Kidney (tissue), 10 donors: ENCODE measurements at regions not wholly inside any gene's neighbourhood (a gene's known extent, or its start where the extent isn't known, plus 50 kb on each side); places are given as distances from the start of the nearest gene placed in this dataset.
"Not testable (repeated sequence)": the region's sequence is repeated elsewhere in the genome, so short reads cannot be mapped to it uniquely, and the experiment has no call there.

Experiments used
- DNase-seq, 5 donors: peaks; one replicate each; pipeline ENCODE4 v3.0.0-alpha.2; 2013 to 2020
- FAIRE-seq: peaks from 2 replicates; lab custom pipeline; 2012; peaks lifted over from hg19 to GRCh38; lab: Jason Lieb, UNC
- H3K27ac ChIP-seq, 2 donors: one replicate each; pipeline ENCODE4 v1.7.0; 2013; ENCODE audit warnings: low read depth in 2 of 2, low read length in 2 of 2, inconsistent platforms in 1 of 2
- H3K27me3 ChIP-seq: one replicate; pipeline ENCODE4 v1.7.1; 2013; ENCODE audit warnings: low read length, inconsistent platforms; ENCODE audit not compliant: control insufficient read depth, insufficient read depth
- H3K36me3 ChIP-seq, 3 donors: one replicate each; pipeline versions ENCODE4 v1.7.0 to v1.7.1; 2013; ENCODE audit warnings: low read length in 3 of 3, control low read depth in 1 of 3, inconsistent platforms in 1 of 3; ENCODE audit not compliant: insufficient read depth in 3 of 3, control insufficient read depth in 2 of 3
- H3K4me1 ChIP-seq, 3 donors: one replicate each; pipeline versions ENCODE4 v1.7.0 to v1.7.1; 2013; ENCODE audit warnings: low read length in 3 of 3, inconsistent platforms in 1 of 3, low read depth in 1 of 3; ENCODE audit not compliant: control insufficient read depth in 2 of 3, insufficient read depth in 2 of 3
- H3K4me3 ChIP-seq, 3 donors: one replicate each; pipeline versions ENCODE4 v1.7.0 to v1.8.1; 2013; ENCODE audit warnings: low read length in 3 of 3, control low read depth in 1 of 3, inconsistent platforms in 1 of 3
- H3K9ac ChIP-seq, 3 donors: one replicate each; pipeline versions ENCODE4 v1.7.0 to v1.7.1; 2013; ENCODE audit warnings: low read length in 3 of 3, control low read depth in 1 of 3, inconsistent platforms in 1 of 3
- H3K9me3 ChIP-seq, 3 donors: one replicate each; pipeline versions ENCODE4 v1.7.0 to v1.7.1; 2013; ENCODE audit warnings: low read length in 3 of 3, control low read depth in 1 of 3, inconsistent platforms in 1 of 3; ENCODE audit not compliant: control insufficient read depth in 2 of 3, insufficient read depth in 1 of 3
- intact Hi-C: fragments of 100-400 bp; cut with DNase I; formaldehyde crosslinking; loops from one replicate; pipeline ENCODE4 v1.11.1; 2022
- donor health status: control.
- donor health status: control.
- donor health status: DM: yes; HTN: yes; CAD: no.
- donor health status: Normal renal cell carcinoma (clear cell type).

DNA sequence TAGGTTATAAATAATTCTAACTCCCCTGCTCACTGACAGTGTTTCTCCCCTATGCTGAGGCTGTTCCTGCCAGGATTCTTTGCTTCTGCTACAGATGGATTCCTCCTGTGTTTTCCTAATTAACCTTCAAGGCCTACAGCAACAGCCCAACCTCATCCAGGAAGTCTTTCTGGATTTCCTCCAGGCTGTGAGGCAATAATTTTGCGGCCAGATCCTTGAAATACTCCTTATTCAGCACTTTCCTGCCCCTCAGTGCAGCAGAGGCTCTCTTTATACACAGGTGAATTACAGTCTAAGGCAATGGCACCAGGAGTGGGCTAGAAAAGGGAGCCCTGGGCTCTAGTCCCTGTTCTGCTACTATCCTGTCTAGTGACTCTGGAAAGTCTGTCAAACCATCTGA is 102.1 kb upstream of the PRSS12 start:
- H3K9ac ChIP-seq, H3K36me3 ChIP-seq, H3K4me3 ChIP-seq, H3K27me3 ChIP-seq, H3K27ac ChIP-seq, H3K9me3 ChIP-seq, FAIRE-seq, intact Hi-C loops, H3K4me1 ChIP-seq: not testable (repeated sequence)
- DNase-seq = peak in 1 of 5 donors; percentile 3

DNA sequence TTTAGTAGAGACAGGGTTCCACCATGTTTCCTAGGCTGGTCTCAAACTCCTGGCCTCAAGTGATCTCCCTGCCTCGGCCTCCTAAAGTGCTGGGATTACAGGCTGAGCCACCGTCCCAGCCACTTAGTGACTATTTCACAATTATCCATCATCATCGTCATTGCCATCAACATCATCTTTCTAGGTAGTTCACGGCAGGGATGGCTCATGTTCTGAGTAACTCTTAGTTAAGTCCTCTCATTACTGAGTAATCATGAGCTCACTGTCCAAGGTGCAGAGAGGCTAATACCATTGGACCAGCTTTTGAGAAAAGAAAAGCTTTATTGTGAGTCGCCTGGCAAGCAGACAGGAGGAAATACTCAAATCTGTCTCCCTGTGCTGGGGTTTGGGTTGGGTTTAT is 108.6 kb upstream of the PRSS12 start:
- DNase-seq = not testable (repeated sequence)

DNA sequence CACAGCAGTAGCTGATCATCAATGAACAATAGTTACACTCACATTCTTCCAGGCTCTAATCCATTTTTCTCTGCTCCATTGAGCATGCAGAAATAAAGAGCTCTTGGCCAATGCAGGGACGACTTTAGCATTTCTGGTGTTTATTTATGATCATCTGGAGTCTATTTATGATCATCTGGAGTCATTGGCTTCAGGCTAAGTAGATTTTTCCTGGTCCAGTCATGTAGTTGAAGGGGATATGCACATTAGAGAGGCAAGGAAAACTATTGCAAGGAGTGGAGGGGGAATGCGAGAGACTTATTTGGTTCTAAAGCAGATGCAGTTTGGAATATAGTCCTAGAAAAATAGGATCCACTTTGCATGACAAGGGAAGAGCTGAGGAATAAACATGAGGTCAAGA is 113.0 kb upstream of the PRSS12 start:
- H3K9me3 ChIP-seq, intact Hi-C loops, H3K4me3 ChIP-seq, H3K4me1 ChIP-seq, H3K27ac ChIP-seq, H3K27me3 ChIP-seq, H3K36me3 ChIP-seq, H3K9ac ChIP-seq, FAIRE-seq, DNase-seq: not testable (repeated sequence)

More for the DNA sequence above, 108.6 kb upstream of the PRSS12 start:
- H3K9ac ChIP-seq, FAIRE-seq, H3K27me3 ChIP-seq, H3K4me3 ChIP-seq, H3K9me3 ChIP-seq, H3K36me3 ChIP-seq, intact Hi-C loops, H3K4me1 ChIP-seq, H3K27ac ChIP-seq: not testable (repeated sequence)

DNA sequence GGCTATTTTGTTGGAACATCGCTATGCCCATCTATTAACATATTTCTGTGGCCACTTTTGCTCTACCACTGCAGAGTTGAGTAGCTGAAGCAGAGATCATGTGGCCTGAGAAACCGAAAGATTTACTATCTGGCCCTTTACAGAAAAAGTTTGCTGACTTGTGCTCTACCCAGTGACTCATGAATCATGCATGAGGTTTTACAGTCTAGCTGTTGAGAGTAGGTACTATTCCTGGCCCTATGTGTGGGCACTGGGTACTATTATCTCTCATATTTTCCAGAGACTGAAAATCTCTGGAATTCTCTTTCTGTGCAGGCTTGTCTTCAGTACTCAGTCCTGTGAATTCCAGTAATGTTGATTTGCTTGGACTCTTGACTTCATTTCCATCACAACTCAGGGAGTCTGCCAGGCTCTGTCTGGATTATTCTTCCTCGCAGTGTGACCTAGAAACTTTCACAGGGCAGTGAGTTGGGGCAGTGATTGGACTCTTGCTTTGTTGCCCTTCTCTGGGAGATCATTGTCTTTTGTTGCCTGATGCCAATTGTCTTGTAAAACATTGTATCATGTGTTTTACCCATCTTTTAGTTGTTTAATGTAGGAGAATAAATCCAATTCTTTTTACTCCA is 121.3 kb upstream of the PRSS12 start:
- H3K9me3 ChIP-seq, intact Hi-C loops, H3K4me1 ChIP-seq, H3K27ac ChIP-seq, H3K27me3 ChIP-seq, DNase-seq, H3K4me3 ChIP-seq, H3K9ac ChIP-seq, H3K36me3 ChIP-seq: not testable (repeated sequence)
- peak; percentile 45 for FAIRE-seq

DNA sequence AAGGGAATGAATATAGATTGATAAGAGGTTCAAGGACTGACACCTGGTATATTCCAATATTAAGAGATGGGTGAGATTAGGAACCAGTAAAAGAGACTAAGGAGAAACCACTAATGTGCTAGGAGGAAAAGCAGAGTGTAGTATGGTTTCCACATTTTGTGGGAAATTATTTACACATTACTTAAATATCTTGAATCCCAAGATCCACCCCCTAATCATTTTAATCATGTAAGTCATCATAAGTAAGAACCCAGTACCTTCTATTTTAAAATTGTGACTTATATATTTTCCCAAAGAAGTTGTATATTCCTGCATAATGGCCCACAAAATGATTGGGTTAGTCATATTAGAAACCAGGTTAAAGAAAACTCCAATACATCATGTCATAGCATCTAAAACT is 122.0 kb upstream of the PRSS12 start:
- H3K9ac ChIP-seq, H3K27me3 ChIP-seq, FAIRE-seq, intact Hi-C loops, H3K27ac ChIP-seq, H3K9me3 ChIP-seq, H3K4me3 ChIP-seq, H3K4me1 ChIP-seq, DNase-seq, H3K36me3 ChIP-seq: not testable (repeated sequence)

DNA sequence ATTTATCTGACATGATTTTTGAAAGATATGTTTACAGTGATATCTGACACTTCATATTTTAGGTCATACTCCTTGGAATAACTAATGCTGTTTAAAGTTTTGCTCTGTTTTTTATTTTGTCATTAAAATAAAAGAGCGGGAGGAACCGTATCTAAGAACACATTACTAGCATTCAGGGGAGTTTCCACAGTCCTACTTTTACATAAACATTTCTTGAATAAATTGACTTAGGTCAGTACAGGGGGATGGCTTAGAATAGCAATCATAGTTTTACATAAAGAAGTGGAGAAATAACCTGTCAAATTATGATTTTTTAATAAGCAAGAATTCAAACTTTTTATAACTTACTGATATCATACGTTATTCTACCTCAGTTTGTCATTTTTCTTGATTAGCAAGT is 123.1 kb upstream of the PRSS12 start:
- DNase-seq, FAIRE-seq, H3K36me3 ChIP-seq, H3K9ac ChIP-seq, H3K27me3 ChIP-seq, H3K4me1 ChIP-seq, H3K4me3 ChIP-seq, H3K27ac ChIP-seq, H3K9me3 ChIP-seq, intact Hi-C loops: not testable (repeated sequence)

DNA sequence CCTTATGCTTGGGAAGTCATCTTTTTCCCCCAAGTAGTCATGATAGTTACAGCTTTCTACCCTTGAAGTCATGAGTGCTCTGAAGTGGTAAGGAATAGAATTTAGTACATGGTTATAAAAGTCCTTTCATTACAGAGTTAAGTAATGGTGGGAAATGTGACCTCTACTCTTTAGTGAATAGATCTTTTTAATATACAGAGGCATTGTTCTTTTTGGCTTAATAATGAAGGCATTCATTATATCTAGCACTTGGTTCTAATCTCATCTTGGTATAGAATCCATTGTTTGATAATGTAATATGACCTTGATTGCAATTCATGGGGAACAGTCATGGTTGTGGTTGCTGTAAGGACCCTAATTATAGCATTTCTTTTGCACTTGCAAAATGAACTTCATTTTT is 125.0 kb upstream of the PRSS12 start:
- H3K4me1 ChIP-seq, intact Hi-C loops, H3K4me3 ChIP-seq, H3K9me3 ChIP-seq, H3K36me3 ChIP-seq, DNase-seq, H3K9ac ChIP-seq, H3K27me3 ChIP-seq, FAIRE-seq, H3K27ac ChIP-seq: not testable (repeated sequence)

DNA sequence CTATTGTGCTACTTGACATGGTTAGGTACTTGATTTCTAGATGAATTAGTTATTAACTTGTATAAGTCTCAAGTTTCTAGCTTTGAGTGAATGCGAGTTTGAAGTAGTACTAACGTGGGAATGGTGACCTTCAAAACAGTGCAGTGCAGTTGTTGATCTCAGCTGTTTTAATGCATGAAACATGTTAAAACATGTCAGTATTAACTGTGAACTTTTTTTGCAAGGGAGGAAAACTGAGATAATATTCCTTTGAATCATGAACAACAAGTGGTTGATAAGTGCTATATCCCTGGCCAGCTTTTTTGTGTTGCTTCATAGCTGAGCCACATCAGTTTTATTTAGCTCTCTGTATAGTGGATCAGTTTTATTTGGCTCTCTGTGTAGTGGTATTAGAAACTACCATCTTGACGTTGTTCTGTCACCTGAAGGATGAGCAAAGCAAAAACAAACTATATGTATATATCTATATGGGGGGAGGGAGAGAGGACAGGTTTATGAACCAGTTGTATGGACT is 133.1 kb upstream of the PRSS12 start:
- not testable (repeated sequence) for FAIRE-seq, H3K27ac ChIP-seq, DNase-seq

More for the DNA sequence above, 133.1 kb upstream of the PRSS12 start:
- H3K9me3 ChIP-seq, H3K4me3 ChIP-seq, intact Hi-C loops, H3K27me3 ChIP-seq, H3K4me1 ChIP-seq, H3K36me3 ChIP-seq, H3K9ac ChIP-seq: not testable (repeated sequence)
